ENCODE measurements at regions not wholly inside any gene's neighbourhood (a gene's known extent, or its start where the extent isn't known, plus 50 kb on each side); places are given as distances from the start of the nearest gene placed in this dataset.
A peak's percentile ranks its signal among the peaks of the same experiment; 100 is the strongest.
"Not testable (repeated sequence)": the region's sequence is repeated elsewhere in the genome, so short reads cannot be mapped to it uniquely, and the experiment has no call there.

DNA sequence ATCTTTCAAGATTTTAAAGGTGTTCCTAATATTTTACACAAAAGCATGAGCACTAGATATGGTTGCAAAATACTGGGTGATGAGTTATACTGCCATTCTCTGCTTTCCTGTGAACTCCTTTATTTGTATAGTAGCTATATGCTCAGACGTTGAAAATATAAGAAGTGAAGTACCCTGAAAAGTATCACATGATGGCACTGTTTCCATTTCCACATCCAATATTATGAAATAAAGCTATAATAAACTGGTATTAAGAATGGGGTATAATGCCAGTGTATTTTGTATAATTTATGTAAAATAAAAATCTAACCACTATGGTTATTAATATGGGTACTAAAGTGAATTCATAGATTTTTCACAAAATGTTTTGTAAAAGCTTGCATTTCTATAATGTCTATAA is 79.6 kb upstream of the FOXP2 start:
- no peak for DNase-seq
- intact Hi-C loops (cut with DNase I) = no loop called here
- no peaks in the 10 kb centered on the region for H3K27me3 ChIP-seq (ENCODE audit: insufficient read depth in 3 of 3, low read length in 2 of 3)
- H3K9me3 ChIP-seq = no peaks in the 10 kb centered on the region
- H3K4me3 ChIP-seq = no peak overlapping the region
- no peaks in the 10 kb centered on the region for H3K36me3 ChIP-seq (ENCODE audit: insufficient read depth in 1 of 2, low read depth in 1 of 2)
- WGBS, 3 donors = 52 to 64% (median 64%) methylated on average over 1 of the region's 1 CpG
- no peak overlapping the region for H3K27ac ChIP-seq
- H3K4me1 ChIP-seq = no peaks in the 10 kb centered on the region
- no peak for ATAC-seq
- no peak for TF ChIP-seq CTCF (IDR thresholded peaks at IDR 0.05)

DNA sequence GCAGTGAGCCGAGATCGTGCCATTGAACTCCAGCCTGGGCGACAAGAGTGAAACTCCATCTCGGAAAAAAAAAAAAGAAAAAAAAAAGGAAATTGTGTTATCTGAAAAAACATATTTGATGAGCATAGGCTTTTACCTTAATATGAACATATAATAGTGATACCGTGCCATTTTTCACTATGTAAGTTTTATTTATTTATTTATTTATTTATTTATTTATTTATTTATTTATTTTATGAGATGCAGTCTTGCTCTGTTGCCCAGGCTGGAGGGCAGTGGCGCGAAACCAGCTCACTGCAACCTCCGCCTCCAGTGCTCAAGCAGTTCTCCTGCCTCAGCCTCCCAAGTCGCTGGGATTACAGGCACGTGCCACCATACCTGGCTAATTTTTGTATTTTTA is 85.2 kb upstream of the FOXP2 start:
- H3K9me3 ChIP-seq; ATAC-seq; H3K4me3 ChIP-seq; H3K27ac ChIP-seq; intact Hi-C loops (cut with DNase I); DNase-seq; H3K4me1 ChIP-seq; H3K27me3 ChIP-seq (ENCODE audit: insufficient read depth in 3 of 3, low read length in 2 of 3); H3K36me3 ChIP-seq (ENCODE audit: insufficient read depth in 1 of 2, low read depth in 1 of 2): not testable (repeated sequence)
- 86 to 98% (median 96%) methylated on average over 10 of the region's 10 CpGs for WGBS, 3 donors

- TF ChIP-seq CTCF (IDR thresholded peaks at IDR 0.05) = no peak
- no peak overlapping the region for H3K4me3 ChIP-seq
- H3K36me3 ChIP-seq (ENCODE audit: insufficient read depth in 1 of 2, low read depth in 1 of 2) = no peaks in the 10 kb centered on the region
- H3K27ac ChIP-seq = no peak overlapping the region
- no peak for ATAC-seq
- no peaks in the 10 kb centered on the region for H3K27me3 ChIP-seq (ENCODE audit: insufficient read depth in 3 of 3, low read length in 2 of 3)
- intact Hi-C loops (cut with DNase I) = no loop called here
- H3K4me1 ChIP-seq = no peaks in the 10 kb centered on the region
- DNase-seq = no peak
- WGBS, 3 donors = 42 to 47% (median 43%) methylated on average over 2 of the region's 2 CpGs
- H3K9me3 ChIP-seq = no peaks in the 10 kb centered on the region
Measured at GRCh38 chr7:114317450-114318098, 97.0 kb upstream of the FOXP2 start.

DNA sequence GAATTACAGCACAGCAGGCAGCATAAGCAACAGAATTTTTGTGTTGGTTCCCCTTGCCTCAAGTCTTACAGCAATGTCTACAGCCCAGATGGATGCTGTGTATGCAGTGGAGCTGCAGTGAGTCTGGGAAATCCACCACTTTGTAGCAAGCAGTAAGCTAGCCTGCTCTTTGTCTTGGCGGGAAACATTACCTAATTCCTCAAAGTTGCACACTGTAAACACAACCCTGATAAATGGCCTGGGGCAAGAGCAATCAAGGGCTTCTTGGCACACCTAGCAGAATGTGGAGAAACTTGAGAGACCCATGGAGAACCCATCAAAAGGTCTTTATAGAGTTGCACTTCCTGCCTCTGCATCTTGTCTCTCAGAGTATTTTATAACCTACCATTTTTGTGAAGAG is 102.0 kb upstream of the FOXP2 start:
- TF ChIP-seq CTCF (IDR thresholded peaks at IDR 0.05) = no peak
- WGBS, 3 donors = 53 to 100% (median 85%) methylated on average over 1 of the region's 1 CpG

DNA sequence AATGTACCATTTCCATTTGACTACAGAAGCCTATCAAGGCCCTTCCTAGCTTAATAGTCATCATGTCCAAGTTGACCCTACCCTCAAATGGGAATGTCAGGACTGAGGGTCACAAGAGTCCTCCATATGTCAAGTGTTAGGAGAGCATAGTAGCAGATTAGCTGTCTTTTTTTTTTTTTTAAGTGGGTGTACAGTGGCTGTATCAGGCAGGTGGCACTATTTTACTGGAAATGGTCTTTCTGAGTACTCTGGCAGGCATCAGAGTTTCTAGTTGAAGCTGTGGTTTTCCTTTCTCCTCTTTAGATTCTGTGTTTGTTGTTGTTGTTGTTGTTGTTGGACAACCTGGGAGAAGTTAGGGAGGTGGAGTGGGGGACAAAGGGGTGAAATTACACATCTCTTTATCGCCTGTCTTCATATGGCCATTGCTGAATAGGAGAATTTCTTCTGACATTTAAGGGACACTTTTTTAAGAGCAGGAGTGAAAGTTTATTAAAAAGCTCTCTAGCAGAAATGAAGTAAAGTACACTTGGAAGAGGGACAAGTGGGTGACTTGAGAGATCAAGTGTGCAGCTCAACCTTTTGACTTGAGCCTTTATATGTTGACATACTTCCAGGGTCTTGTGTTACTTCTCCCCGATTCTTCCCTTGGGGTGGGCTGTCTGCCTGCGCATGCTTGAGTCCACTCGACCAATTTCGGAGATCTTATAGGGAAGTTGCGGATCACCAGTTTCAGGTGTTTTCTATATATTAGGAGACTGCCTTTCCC is 104.1 kb upstream of the FOXP2 start:
- peak; percentile 23 for TF ChIP-seq CTCF (IDR thresholded peaks at IDR 0.05)
- WGBS, 3 donors = 74 to 85% (median 79%) methylated on average over 6 of the region's 6 CpGs
- intact Hi-C loops (cut with DNase I) = no loop called here
- Histone ChIP-seq H3K36me3 (ENCODE audit: insufficient read depth in 1 of 2, low read depth in 1 of 2) (no peaks in the 10 kb centered on the region), H3K9me3 (no peaks in the 10 kb centered on the region), H3K27ac (no peak overlapping the region), H3K27me3 (ENCODE audit: insufficient read depth in 3 of 3, low read length in 2 of 3) (no peaks in the 10 kb centered on the region), H3K4me1 (peaks cover 10% of the 10 kb centered on the region), H3K4me3 (no peak overlapping the region)
- ATAC-seq (peak in 2 of 4 donors; percentile 53 to 58), DNase-seq (no peak)

More for the DNA sequence above, 102.0 kb upstream of the FOXP2 start:
- ATAC-seq (no peak), DNase-seq (no peak)
- H3K4me3 ChIP-seq = no peak overlapping the region
- H3K36me3 ChIP-seq (ENCODE audit: insufficient read depth in 1 of 2, low read depth in 1 of 2) = no peaks in the 10 kb centered on the region
- intact Hi-C loops (cut with DNase I) = no loop called here
- no peak overlapping the region for H3K27ac ChIP-seq
- H3K4me1 ChIP-seq = peaks cover 10% of the 10 kb centered on the region
- no peaks in the 10 kb centered on the region for H3K9me3 ChIP-seq
- H3K27me3 ChIP-seq (ENCODE audit: insufficient read depth in 3 of 3, low read length in 2 of 3) = no peaks in the 10 kb centered on the region

All from psoas muscle (tissue), 7 donors.